ENCODE measurements at regions not wholly inside any gene's neighbourhood (a gene's known extent, or its start where the extent isn't known, plus 50 kb on each side); places are given as distances from the start of the nearest gene placed in this dataset.

- Histone ChIP-seq H3K4me1 (ENCODE audit: insufficient read depth, low read length) (no peaks in the 10 kb centered on the region), H3K4me3 (ENCODE audit: low read length) (no peak overlapping the region), H3K36me3 (ENCODE audit: insufficient read depth, low read length) (no peaks in the 10 kb centered on the region), H3K27me3 (ENCODE audit: control insufficient read depth in 1 of 2, insufficient read depth in 2 of 2, low read length in 2 of 2) (peaks cover 0 to 15% of the 10 kb centered on the region in 2 experiments), H3K27ac (ENCODE audit: low read depth in 1 of 2, low read length in 2 of 2) (no peak overlapping the region), H3K9me3 (ENCODE audit: control insufficient read depth in 1 of 2, insufficient read depth in 1 of 2, low read length in 2 of 2) (no peaks in the 10 kb centered on the region)
- intact Hi-C loops (cut with DNase I, micrococcal nuclease) = no loop called here
- ChIA-PET CTCF (no interaction called here), POLR2A (no interaction called here)
- no peak overlapping the region for H3K27ac Mint-ChIP-seq
- no peaks in the 10 kb centered on the region for H3K9me3 Mint-ChIP-seq
- H3K4me3 Mint-ChIP-seq = no peak overlapping the region
- H3K4me1 Mint-ChIP-seq (ENCODE audit: low read depth) = no peaks in the 10 kb centered on the region
- no peaks in the 10 kb centered on the region for H3K36me3 Mint-ChIP-seq (ENCODE audit: low read depth)
- ATAC-seq (ENCODE audit: poor library complexity) (no peak), DNase-seq (no peak)
- H3K27me3 Mint-ChIP-seq = no peaks in the 10 kb centered on the region
- TF ChIP-seq CTCF (IDR thresholded peaks at IDR 0.05) = no peak
These were observed 213.2 kb upstream of the RHOBTB1 start for GRCh38 chr10:61157182-61157581.

GRCh38 chr10:61153771-61154170 is 209.8 kb upstream of the RHOBTB1 start:
- H3K4me1 Mint-ChIP-seq (ENCODE audit: low read depth) = no peaks in the 10 kb centered on the region
- CTCF ChIA-PET = no interaction called here
- POLR2A ChIA-PET = no interaction called here
- peaks cover 0 to 15% of the 10 kb centered on the region in 2 experiments for H3K27me3 ChIP-seq (ENCODE audit: control insufficient read depth in 1 of 2, insufficient read depth in 2 of 2, low read length in 2 of 2)
- H3K27ac ChIP-seq (ENCODE audit: low read depth in 1 of 2, low read length in 2 of 2) = no peak overlapping the region
- no peaks in the 10 kb centered on the region for H3K4me1 ChIP-seq (ENCODE audit: insufficient read depth, low read length)
- no peaks in the 10 kb centered on the region for H3K9me3 ChIP-seq (ENCODE audit: control insufficient read depth in 1 of 2, insufficient read depth in 1 of 2, low read length in 2 of 2)
- H3K9me3 Mint-ChIP-seq = no peaks in the 10 kb centered on the region
- H3K27ac Mint-ChIP-seq = no peak overlapping the region
- intact Hi-C loops (cut with DNase I, micrococcal nuclease) = no loop called here
- no peak overlapping the region for H3K4me3 ChIP-seq (ENCODE audit: low read length)
- DNase-seq (no peak), ATAC-seq (ENCODE audit: poor library complexity) (no peak)
- no peak for TF ChIP-seq CTCF (IDR thresholded peaks at IDR 0.05)
- H3K36me3 ChIP-seq (ENCODE audit: insufficient read depth, low read length) = no peaks in the 10 kb centered on the region
- no peaks in the 10 kb centered on the region for H3K27me3 Mint-ChIP-seq
- H3K36me3 Mint-ChIP-seq (ENCODE audit: low read depth) = no peaks in the 10 kb centered on the region
- H3K4me3 Mint-ChIP-seq = no peak overlapping the region

GRCh38 chr10:61151059-61151458 is 207.1 kb upstream of the RHOBTB1 start:
- no peaks in the 10 kb centered on the region for H3K4me1 Mint-ChIP-seq (ENCODE audit: low read depth)
- no peak for TF ChIP-seq CTCF (IDR thresholded peaks at IDR 0.05)
- no peaks in the 10 kb centered on the region for H3K36me3 ChIP-seq (ENCODE audit: insufficient read depth, low read length)
- H3K4me3 ChIP-seq (ENCODE audit: low read length) = no peak overlapping the region
- H3K27ac ChIP-seq (ENCODE audit: low read depth in 1 of 2, low read length in 2 of 2) = no peak overlapping the region
- intact Hi-C loops (cut with DNase I, micrococcal nuclease) = no loop called here
- no peak overlapping the region for H3K4me3 Mint-ChIP-seq
- no peaks in the 10 kb centered on the region for H3K9me3 ChIP-seq (ENCODE audit: control insufficient read depth in 1 of 2, insufficient read depth in 1 of 2, low read length in 2 of 2)
- H3K27me3 ChIP-seq (ENCODE audit: control insufficient read depth in 1 of 2, insufficient read depth in 2 of 2, low read length in 2 of 2) = peaks cover 0 to 18% of the 10 kb centered on the region in 2 experiments
- ChIA-PET CTCF (no interaction called here), POLR2A (no interaction called here)
- H3K27me3 Mint-ChIP-seq = peaks cover 9% of the 10 kb centered on the region
- no peak overlapping the region for H3K27ac Mint-ChIP-seq
- DNase-seq (no peak), ATAC-seq (ENCODE audit: poor library complexity) (no peak)
- H3K4me1 ChIP-seq (ENCODE audit: insufficient read depth, low read length) = no peaks in the 10 kb centered on the region
- H3K9me3 Mint-ChIP-seq = no peaks in the 10 kb centered on the region
- H3K36me3 Mint-ChIP-seq (ENCODE audit: low read depth) = no peaks in the 10 kb centered on the region

Measured in CD4-positive, alpha-beta T cell (primary cell).